Neural progenitor cell (in vitro differentiated cells): ENCODE measurements at regions not wholly inside any gene's neighbourhood (a gene's known extent, or its start where the extent isn't known, plus 50 kb on each side); places are given as distances from the start of the nearest gene placed in this dataset.

Source experiments
- DNase-seq: peaks from one replicate; pipeline ENCODE4 v3.0.0-alpha.2; 2016; ENCODE audit warnings: low spot score
- H2AFZ ChIP-seq: fragments of 200-600 bp; sonication (generic); replicated peaks from 2 replicates; pipeline ENCODE4 v1.6.1; 2016; ENCODE audit warnings: antibody characterized with exemption
- H3F3A ChIP-seq: fragments of 200-600 bp; sonication (generic); 2 replicates; pipeline ENCODE4 v1.6.1; 2016; ENCODE audit warnings: antibody characterized with exemption, low read depth
- H3K27ac ChIP-seq: fragments of 200-600 bp; sonication (generic); 2 replicates; pipeline ENCODE4 v1.5.1; 2016; ENCODE audit warnings: mild to moderate bottlenecking
- H3K27me3 ChIP-seq: fragments of 200-600 bp; sonication (generic); 2 replicates; pipeline ENCODE4 v1.6.1; 2016; ENCODE audit warnings: mild to moderate bottlenecking, moderate library complexity
- H3K36me3 ChIP-seq: fragments of 200-600 bp; sonication (generic); 2 replicates; pipeline ENCODE4 v1.5.1; 2016
- H3K4me1 ChIP-seq: fragments of 200-600 bp; sonication (generic); 2 replicates; pipeline ENCODE4 v1.6.1; 2016; ENCODE audit warnings: mixed run types
- H3K4me2 ChIP-seq: fragments of 200-600 bp; sonication (generic); 2 replicates; pipeline ENCODE4 v1.6.1; 2016
- H3K4me3 ChIP-seq: fragments of 200-600 bp; sonication (generic); 2 replicates; pipeline ENCODE4 v1.5.1; 2016
- H3K79me2 ChIP-seq: fragments of 200-600 bp; sonication (generic); 2 replicates; pipeline ENCODE4 v1.6.1; 2016; ENCODE audit warnings: low read depth
- H3K9ac ChIP-seq: fragments of 200-600 bp; sonication (generic); 2 replicates; pipeline ENCODE4 v1.6.1; 2016
- H3K9me3 ChIP-seq: fragments of 200-600 bp; sonication (generic); 2 replicates; pipeline ENCODE4 v1.5.1; 2016; ENCODE audit warnings: low read depth
- H4K20me1 ChIP-seq: fragments of 200-600 bp; sonication (generic); 2 replicates; pipeline ENCODE4 v1.6.1; 2016; ENCODE audit warnings: low read depth
- H3K27ac Mint-ChIP-seq: 3 replicates; pipeline ENCODE4 v1.8.0; 2021; ENCODE audit warnings: mixed read lengths
- H3K27me3 Mint-ChIP-seq: 2 replicates; pipeline ENCODE4 v1.8.0; 2022; ENCODE audit warnings: low read depth, mild to moderate bottlenecking, inconsistent platforms, moderate library complexity, mixed read lengths; ENCODE audit not compliant: insufficient read depth
- H3K36me3 Mint-ChIP-seq: 3 replicates; pipeline ENCODE4 v1.8.0; 2021; ENCODE audit warnings: mixed read lengths
- H3K4me1 Mint-ChIP-seq: 3 replicates; pipeline ENCODE4 v1.8.0; 2021; ENCODE audit warnings: mixed read lengths
- H3K4me3 Mint-ChIP-seq: 3 replicates; pipeline ENCODE4 v1.8.0; 2021; ENCODE audit warnings: mild to moderate bottlenecking, moderate library complexity, mixed read lengths
- H3K9me3 Mint-ChIP-seq: 3 replicates; pipeline ENCODE4 v1.8.0; 2020; ENCODE audit warnings: mixed read lengths
- CTCF ChIP-seq: fragments of 200-600 bp; sonication (generic); IDR thresholded peaks from 2 replicates; pipeline ENCODE4 v1.5.1; 2017; ENCODE audit warnings: antibody characterized with exemption, mild to moderate bottlenecking
- EZH2 ChIP-seq: fragments of 200-600 bp; sonication (generic); IDR thresholded peaks from 2 replicates; pipeline ENCODE4 v1.6.1; 2017; ENCODE audit warnings: antibody characterized with exemption, mild to moderate bottlenecking, moderate library complexity
- EZH2phosphoT487 ChIP-seq: fragments of 200-600 bp; sonication (generic); IDR thresholded peaks from 2 replicates; pipeline ENCODE4 v1.6.1; 2017; ENCODE audit warnings: antibody characterized with exemption

DNA sequence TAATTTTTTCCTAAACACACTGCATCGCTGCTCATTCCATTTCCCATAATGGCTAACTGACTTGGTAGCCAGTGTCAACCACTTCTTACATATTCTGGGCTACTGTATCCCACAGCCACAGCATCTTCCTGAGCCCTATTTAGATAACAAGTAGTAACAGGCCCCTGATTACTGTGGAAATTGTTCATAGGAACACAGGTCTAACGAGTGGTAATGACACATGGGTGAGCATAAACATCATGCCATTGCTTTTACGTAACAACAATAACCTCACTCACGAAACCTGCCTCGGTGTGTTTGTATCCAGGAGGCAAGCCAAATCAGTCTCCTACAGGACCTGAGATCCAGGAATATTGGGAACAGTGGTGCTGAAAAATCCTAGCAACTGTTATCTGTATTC, 438.6 kb downstream of the KLF5 start:
- no peaks in the 10 kb centered on the region for H3K9me3 ChIP-seq
- H3K27me3 ChIP-seq, result no peaks in the 10 kb centered on the region
- H3F3A ChIP-seq, result no peaks in the 10 kb centered on the region
- no peaks in the 10 kb centered on the region for H4K20me1 ChIP-seq
- H3K79me2 ChIP-seq, result no peaks in the 10 kb centered on the region
- no peaks in the 10 kb centered on the region for H3K36me3 ChIP-seq
- no peak overlapping the region for H3K27ac ChIP-seq
- no peak for TF ChIP-seq CTCF
- no peak for TF ChIP-seq EZH2
- TF ChIP-seq EZH2phosphoT487, result no peak
- H3K4me1 ChIP-seq, result no peaks in the 10 kb centered on the region
- no peaks in the 10 kb centered on the region for H3K27me3 Mint-ChIP-seq
- H2AFZ ChIP-seq, result no peak overlapping the region
- H3K4me3 ChIP-seq, result no peak overlapping the region
- no peak overlapping the region for H3K4me3 Mint-ChIP-seq
- no peak overlapping the region for H3K9ac ChIP-seq
- H3K9me3 Mint-ChIP-seq, result no peaks in the 10 kb centered on the region
- no peaks in the 10 kb centered on the region for H3K4me1 Mint-ChIP-seq
- DNase-seq, result no peak
- no peaks in the 10 kb centered on the region for H3K36me3 Mint-ChIP-seq
- H3K27ac Mint-ChIP-seq, result no peak overlapping the region
- no peak overlapping the region for H3K4me2 ChIP-seq

DNA sequence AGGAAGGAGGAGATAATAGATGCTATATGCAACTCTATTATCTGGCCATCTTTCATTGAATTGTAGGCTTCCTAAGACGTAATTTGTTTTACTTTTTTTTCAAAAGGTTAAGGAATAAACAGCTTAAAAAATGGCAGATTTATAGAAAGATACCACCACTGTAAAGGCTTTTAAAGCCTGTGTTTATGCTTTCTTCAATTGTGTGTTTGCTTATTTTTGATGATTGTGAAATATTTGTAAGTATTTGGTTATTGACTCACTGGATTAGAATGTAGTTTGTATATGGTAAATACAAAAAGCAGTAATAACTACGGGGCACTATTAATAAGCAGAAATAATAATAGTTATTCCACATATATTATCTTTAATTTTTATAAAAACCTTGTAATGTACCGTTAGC, 437.9 kb downstream of the KLF5 start:
- H3F3A ChIP-seq, result no peaks in the 10 kb centered on the region
- H3K4me2 ChIP-seq, result no peak overlapping the region
- no peaks in the 10 kb centered on the region for H3K36me3 Mint-ChIP-seq
- TF ChIP-seq EZH2 (no peak), EZH2phosphoT487 (no peak), CTCF (no peak)
- H3K9me3 ChIP-seq, result no peaks in the 10 kb centered on the region
- no peaks in the 10 kb centered on the region for H3K79me2 ChIP-seq
- H3K9me3 Mint-ChIP-seq, result no peaks in the 10 kb centered on the region
- no peak overlapping the region for H2AFZ ChIP-seq
- H3K4me1 ChIP-seq, result no peaks in the 10 kb centered on the region
- H3K27me3 Mint-ChIP-seq, result no peaks in the 10 kb centered on the region
- H3K4me3 Mint-ChIP-seq, result no peak overlapping the region
- H3K4me3 ChIP-seq, result no peak overlapping the region
- no peak for DNase-seq
- no peak overlapping the region for H3K27ac ChIP-seq
- no peaks in the 10 kb centered on the region for H3K4me1 Mint-ChIP-seq
- no peak overlapping the region for H3K9ac ChIP-seq
- no peaks in the 10 kb centered on the region for H3K27me3 ChIP-seq
- no peak overlapping the region for H3K27ac Mint-ChIP-seq
- H3K36me3 ChIP-seq, result no peaks in the 10 kb centered on the region
- H4K20me1 ChIP-seq, result no peaks in the 10 kb centered on the region

GRCh38 chr13:73492811-73493210, 434.0 kb downstream of the KLF5 start:
- no peaks in the 10 kb centered on the region for H3K9me3 ChIP-seq
- no peaks in the 10 kb centered on the region for H3F3A ChIP-seq
- Mint-ChIP-seq H3K27me3 (no peaks in the 10 kb centered on the region), H3K4me1 (no peaks in the 10 kb centered on the region), H3K4me3 (no peak overlapping the region), H3K9me3 (no peaks in the 10 kb centered on the region), H3K36me3 (no peaks in the 10 kb centered on the region), H3K27ac (no peak overlapping the region)
- no peak overlapping the region for H2AFZ ChIP-seq
- no peak overlapping the region for H3K4me2 ChIP-seq
- TF ChIP-seq EZH2 (no peak), EZH2phosphoT487 (no peak), CTCF (no peak)
- H3K4me3 ChIP-seq, result no peak overlapping the region
- H3K27ac ChIP-seq, result no peak overlapping the region
- H3K36me3 ChIP-seq, result no peaks in the 10 kb centered on the region
- H3K79me2 ChIP-seq, result no peaks in the 10 kb centered on the region
- no peaks in the 10 kb centered on the region for H4K20me1 ChIP-seq
- H3K4me1 ChIP-seq, result no peaks in the 10 kb centered on the region
- no peaks in the 10 kb centered on the region for H3K27me3 ChIP-seq
- DNase-seq, result no peak
- no peak overlapping the region for H3K9ac ChIP-seq

DNA sequence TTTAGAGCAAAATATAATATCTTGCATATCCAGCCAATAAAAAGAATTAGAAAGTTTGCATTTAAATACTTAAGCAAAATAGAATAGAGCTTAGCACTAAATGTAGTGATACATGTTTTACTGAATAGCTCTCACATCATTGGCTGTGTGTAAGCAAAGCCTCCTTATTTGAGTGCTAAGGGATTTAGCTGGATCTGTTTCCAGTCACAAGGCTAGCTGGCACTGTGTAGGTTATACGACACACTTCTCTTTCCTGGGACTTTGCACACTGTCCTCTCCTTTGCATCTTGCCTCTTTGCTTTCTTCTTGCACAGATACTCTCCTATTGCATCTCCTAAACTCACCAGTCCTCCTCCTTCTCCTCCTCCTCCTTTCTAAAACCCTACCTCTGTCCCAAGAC, 423.8 kb downstream of the KLF5 start:
- no peaks in the 10 kb centered on the region for H3K9me3 ChIP-seq
- no peaks in the 10 kb centered on the region for H3K4me1 ChIP-seq
- H3K4me3 ChIP-seq, result no peak overlapping the region
- Mint-ChIP-seq H3K36me3 (no peaks in the 10 kb centered on the region), H3K4me1 (no peaks in the 10 kb centered on the region), H3K27ac (no peak overlapping the region), H3K27me3 (peaks cover 2% of the 10 kb centered on the region), H3K9me3 (no peaks in the 10 kb centered on the region), H3K4me3 (no peak overlapping the region)
- no peaks in the 10 kb centered on the region for H3K79me2 ChIP-seq
- TF ChIP-seq CTCF (no peak), EZH2phosphoT487 (no peak), EZH2 (no peak)
- H3K9ac ChIP-seq, result no peak overlapping the region
- H4K20me1 ChIP-seq, result no peaks in the 10 kb centered on the region
- H3K27me3 ChIP-seq, result no peaks in the 10 kb centered on the region
- H3F3A ChIP-seq, result no peaks in the 10 kb centered on the region
- H2AFZ ChIP-seq, result no peak overlapping the region
- no peak overlapping the region for H3K27ac ChIP-seq
- no peak for DNase-seq
- H3K4me2 ChIP-seq, result no peak overlapping the region
- H3K36me3 ChIP-seq, result no peaks in the 10 kb centered on the region
